OCI-LY3 (cell line): ENCODE measurements at regions not wholly inside any gene's neighbourhood (a gene's known extent, or its start where the extent isn't known, plus 50 kb on each side); places are given as distances from the start of the nearest gene placed in this dataset.

ENCODE experiments used
- EZH2phosphoT487 ChIP-seq: fragments of 200-600 bp; shearing (Covaris generic); IDR thresholded peaks from 2 replicates; pipeline ENCODE4 v1.6.1; 2018; ENCODE audit warnings: antibody characterized with exemption, mixed run types, low read depth
- TF ChIP-seq, protein P1 (sequence below): fragments of 200-600, 300-600 bp; sonication (generic); IDR thresholded peaks from 2 replicates; pipeline ENCODE4 v1.5.1; 2014; ENCODE audit warnings: antibody characterized with exemption, low read length, low read depth

DNA sequence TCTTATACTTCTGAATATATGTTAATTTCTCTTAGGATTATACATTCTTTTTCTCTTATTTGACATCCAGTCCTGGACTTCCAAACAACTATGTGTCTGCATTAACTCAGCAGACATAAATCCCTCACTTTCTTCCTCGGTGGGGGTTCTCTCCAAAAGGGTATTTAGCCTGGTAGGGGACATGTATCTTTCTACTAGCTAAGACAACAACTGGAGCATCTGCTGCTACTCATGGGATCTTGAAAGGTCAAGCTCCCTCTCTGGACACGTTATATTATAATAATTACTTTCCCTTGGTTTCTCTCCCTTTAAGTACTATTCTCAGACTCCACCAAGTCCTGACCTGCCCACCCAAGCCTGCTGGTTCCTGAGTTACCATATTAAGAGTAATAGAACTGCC is 983.7 kb upstream of the FLRT2 start:
- TF ChIP-seq, protein P1, sequence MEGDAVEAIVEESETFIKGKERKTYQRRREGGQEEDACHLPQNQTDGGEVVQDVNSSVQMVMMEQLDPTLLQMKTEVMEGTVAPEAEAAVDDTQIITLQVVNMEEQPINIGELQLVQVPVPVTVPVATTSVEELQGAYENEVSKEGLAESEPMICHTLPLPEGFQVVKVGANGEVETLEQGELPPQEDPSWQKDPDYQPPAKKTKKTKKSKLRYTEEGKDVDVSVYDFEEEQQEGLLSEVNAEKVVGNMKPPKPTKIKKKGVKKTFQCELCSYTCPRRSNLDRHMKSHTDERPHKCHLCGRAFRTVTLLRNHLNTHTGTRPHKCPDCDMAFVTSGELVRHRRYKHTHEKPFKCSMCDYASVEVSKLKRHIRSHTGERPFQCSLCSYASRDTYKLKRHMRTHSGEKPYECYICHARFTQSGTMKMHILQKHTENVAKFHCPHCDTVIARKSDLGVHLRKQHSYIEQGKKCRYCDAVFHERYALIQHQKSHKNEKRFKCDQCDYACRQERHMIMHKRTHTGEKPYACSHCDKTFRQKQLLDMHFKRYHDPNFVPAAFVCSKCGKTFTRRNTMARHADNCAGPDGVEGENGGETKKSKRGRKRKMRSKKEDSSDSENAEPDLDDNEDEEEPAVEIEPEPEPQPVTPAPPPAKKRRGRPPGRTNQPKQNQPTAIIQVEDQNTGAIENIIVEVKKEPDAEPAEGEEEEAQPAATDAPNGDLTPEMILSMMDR: no peak
- no peak for TF ChIP-seq EZH2phosphoT487
